DOHH2 (cell line): ENCODE measurements at regions not wholly inside any gene's neighbourhood (a gene's known extent, or its start where the extent isn't known, plus 50 kb on each side); places are given as distances from the start of the nearest gene placed in this dataset.

ENCODE experiments used
- H3F3A ChIP-seq: fragments of 200-600 bp; sonication (generic), shearing (Covaris generic); 2 replicates; pipeline ENCODE4 v1.6.0; 2016; ENCODE audit warnings: antibody characterized with exemption, mild to moderate bottlenecking; ENCODE audit not compliant: control insufficient read depth, insufficient read depth
- H3K27ac ChIP-seq: fragments of 200-600 bp; sonication (generic); 2 replicates; pipeline ENCODE4 v1.5.1; 2014; ENCODE audit warnings: low read depth, mild to moderate bottlenecking, low read length, moderate library complexity
- H3K27me3 ChIP-seq: fragments of 200-600 bp; sonication (generic); 2 replicates; pipeline ENCODE4 v1.6.1; 2014; ENCODE audit warnings: mild to moderate bottlenecking, low read length, mixed read lengths; ENCODE audit not compliant: control insufficient read depth
- H3K36me3 ChIP-seq: fragments of 200-600 bp; sonication (generic); 2 replicates; pipeline ENCODE4 v1.6.1; 2014; ENCODE audit warnings: mild to moderate bottlenecking, low read length, moderate library complexity, mixed read lengths; ENCODE audit not compliant: control insufficient read depth
- H3K4me1 ChIP-seq: fragments of 200-600 bp; sonication (generic); 2 replicates; pipeline ENCODE4 v1.6.1; 2014; ENCODE audit warnings: mild to moderate bottlenecking, low read length, mixed read lengths; ENCODE audit not compliant: control insufficient read depth
- H3K4me2 ChIP-seq: fragments of 200-600 bp; sonication (generic); 2 replicates; pipeline ENCODE4 v1.6.0; 2014; ENCODE audit warnings: mild to moderate bottlenecking, low read length, moderate library complexity
- H3K4me3 ChIP-seq: fragments of 200-600 bp; sonication (generic); 2 replicates; pipeline ENCODE4 v1.5.1; 2014; ENCODE audit warnings: mild to moderate bottlenecking, low read length, mixed read lengths
- H3K79me2 ChIP-seq: fragments of 200-600 bp; sonication (generic); 2 replicates; pipeline ENCODE4 v1.6.1; 2014; ENCODE audit warnings: mild to moderate bottlenecking, low read length, mixed read lengths; ENCODE audit not compliant: control insufficient read depth
- H3K9me2 ChIP-seq: fragments of 200-600 bp; sonication (generic); replicated peaks from 2 replicates; pipeline ENCODE4 v1.6.1; 2014; ENCODE audit warnings: mild to moderate bottlenecking, low read length, mixed read lengths; ENCODE audit not compliant: control insufficient read depth
- H3K9me3 ChIP-seq: fragments of 200-600 bp; sonication (generic); 2 replicates; pipeline ENCODE4 v1.6.1; 2014; ENCODE audit warnings: antibody characterized with exemption, low read length, mixed read lengths; ENCODE audit not compliant: control insufficient read depth, insufficient read depth
- H4K20me1 ChIP-seq: fragments of 200-600 bp; sonication (generic); 2 replicates; pipeline ENCODE4 v1.6.0; 2014; ENCODE audit warnings: low read depth, mild to moderate bottlenecking, antibody characterized with exemption, low read length, moderate library complexity; ENCODE audit not compliant: control insufficient read depth, insufficient read depth
- CTCF ChIP-seq: fragments of 200-600 bp; sonication (generic); IDR thresholded peaks from one replicate; pipeline ENCODE4 v1.5.1; 2014; ENCODE audit warnings: antibody characterized with exemption, mild to moderate bottlenecking, low read depth, low read length; ENCODE audit not compliant: poor library complexity, severe bottlenecking
- EZH2phosphoT487 ChIP-seq: fragments of 200-600 bp; sonication (generic); IDR thresholded peaks from 2 replicates; pipeline ENCODE4 v1.6.1; 2017; ENCODE audit warnings: borderline replicate concordance, mild to moderate bottlenecking, antibody characterized with exemption, low read length, moderate library complexity, mixed read lengths

DNA sequence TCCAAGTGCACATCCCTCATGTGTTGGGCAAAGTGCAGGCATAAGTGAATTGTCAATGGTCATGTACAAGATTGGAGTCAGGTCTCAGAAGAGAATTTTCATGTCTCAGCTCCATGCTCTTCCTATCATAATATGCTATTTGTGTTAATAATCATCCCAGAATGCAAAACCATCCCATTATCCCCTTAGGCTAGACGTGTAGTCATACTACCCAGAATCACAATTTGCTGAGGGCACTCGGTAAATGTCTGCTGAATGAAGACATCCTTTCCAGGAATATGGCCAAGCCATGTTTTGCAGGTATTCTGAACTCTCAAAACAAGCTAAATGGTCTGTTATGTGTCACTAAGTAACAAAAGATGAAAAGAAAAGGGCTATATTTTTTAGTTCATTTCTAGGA lies 263.8 kb downstream of the RAD51AP2 start:
- Histone ChIP-seq H3K27ac (no peak overlapping the region), H3K4me2 (no peak overlapping the region)
- TF ChIP-seq EZH2phosphoT487 (no peak), CTCF (no peak)

GRCh38 chr2:17252258-17252657 lies 266.0 kb downstream of the RAD51AP2 start:
- Histone ChIP-seq H3K79me2 (no peaks in the 10 kb centered on the region), H3F3A (no peaks in the 10 kb centered on the region), H3K36me3 (no peaks in the 10 kb centered on the region), H3K4me3 (no peak overlapping the region), H4K20me1 (no peaks in the 10 kb centered on the region), H3K4me2 (no peak overlapping the region), H3K27me3 (no peaks in the 10 kb centered on the region), H3K4me1 (peaks cover 22% of the 10 kb centered on the region), H3K27ac (no peak overlapping the region), H3K9me3 (no peaks in the 10 kb centered on the region), H3K9me2 (no peaks in the 10 kb centered on the region)
- no peak for TF ChIP-seq EZH2phosphoT487
- no peak for TF ChIP-seq CTCF

More for the DNA sequence above, 263.8 kb downstream of the RAD51AP2 start:
- H3K79me2 ChIP-seq = no peaks in the 10 kb centered on the region
- H3F3A ChIP-seq = no peaks in the 10 kb centered on the region
- H3K9me2 ChIP-seq = no peaks in the 10 kb centered on the region
- H3K27me3 ChIP-seq = no peaks in the 10 kb centered on the region
- H3K9me3 ChIP-seq = no peaks in the 10 kb centered on the region
- H3K36me3 ChIP-seq = no peaks in the 10 kb centered on the region
- H4K20me1 ChIP-seq = no peaks in the 10 kb centered on the region
- no peak overlapping the region for H3K4me3 ChIP-seq
- H3K4me1 ChIP-seq = peaks cover 20% of the 10 kb centered on the region

DNA sequence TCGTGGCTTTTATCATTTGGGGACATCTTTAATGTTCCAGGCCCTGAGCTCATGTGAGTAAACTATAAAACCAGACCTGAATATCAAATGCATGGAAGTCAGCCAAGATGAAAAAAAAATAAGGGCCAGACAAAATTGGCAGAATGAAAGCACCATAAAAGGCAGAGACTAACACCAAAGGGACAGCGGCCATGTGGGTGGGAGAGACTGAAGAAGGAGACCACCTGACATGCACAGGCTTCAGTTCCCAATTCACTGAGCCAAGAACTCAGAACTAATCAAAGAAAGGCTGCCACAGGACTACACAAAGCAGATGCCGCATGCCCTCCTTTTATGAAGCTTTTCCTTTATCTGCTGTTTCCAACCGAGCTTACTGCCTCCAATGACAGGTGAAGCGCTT lies 267.1 kb downstream of the RAD51AP2 start:
- no peak overlapping the region for H3K4me2 ChIP-seq
- no peak for TF ChIP-seq CTCF
- TF ChIP-seq EZH2phosphoT487 = no peak
- no peaks in the 10 kb centered on the region for H3K9me2 ChIP-seq
- peaks cover 22% of the 10 kb centered on the region for H3K4me1 ChIP-seq
- H3K79me2 ChIP-seq = no peaks in the 10 kb centered on the region
- H4K20me1 ChIP-seq = no peaks in the 10 kb centered on the region
- H3F3A ChIP-seq = no peaks in the 10 kb centered on the region
- H3K9me3 ChIP-seq = no peaks in the 10 kb centered on the region
- H3K27me3 ChIP-seq = no peaks in the 10 kb centered on the region
- H3K4me3 ChIP-seq = no peak overlapping the region
- no peaks in the 10 kb centered on the region for H3K36me3 ChIP-seq
- H3K27ac ChIP-seq = no peak overlapping the region

DNA sequence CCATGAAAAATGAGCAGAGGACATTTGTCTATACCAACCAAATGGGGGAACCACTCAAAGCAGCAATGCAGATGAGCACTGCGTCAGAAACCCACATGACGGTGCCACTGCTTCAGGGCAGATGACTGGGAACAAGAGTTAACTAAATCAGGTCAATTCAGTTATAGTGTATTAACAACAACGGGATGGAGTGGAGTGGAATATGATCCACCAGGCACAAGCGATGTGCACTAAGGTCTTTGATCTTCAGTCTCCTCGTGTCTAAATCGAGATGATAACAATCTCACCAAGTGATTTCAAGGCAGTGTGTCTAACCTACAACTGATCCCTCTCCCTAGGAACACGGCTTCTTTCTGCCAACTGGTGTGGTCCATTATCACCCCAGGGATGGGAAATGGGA lies 269.0 kb downstream of the RAD51AP2 start:
- Histone ChIP-seq H3K27ac (no peak overlapping the region), H3F3A (no peaks in the 10 kb centered on the region), H3K9me2 (no peaks in the 10 kb centered on the region), H4K20me1 (no peaks in the 10 kb centered on the region), H3K4me3 (no peak overlapping the region), H3K36me3 (no peaks in the 10 kb centered on the region), H3K4me2 (no peak overlapping the region), H3K79me2 (no peaks in the 10 kb centered on the region), H3K9me3 (no peaks in the 10 kb centered on the region), H3K4me1 (peaks cover 16% of the 10 kb centered on the region), H3K27me3 (no peaks in the 10 kb centered on the region)
- TF ChIP-seq CTCF (no peak), EZH2phosphoT487 (no peak)
